ENCODE measurements at regions not wholly inside any gene's neighbourhood (a gene's known extent, or its start where the extent isn't known, plus 50 kb on each side); places are given as distances from the start of the nearest gene placed in this dataset.

DNA sequence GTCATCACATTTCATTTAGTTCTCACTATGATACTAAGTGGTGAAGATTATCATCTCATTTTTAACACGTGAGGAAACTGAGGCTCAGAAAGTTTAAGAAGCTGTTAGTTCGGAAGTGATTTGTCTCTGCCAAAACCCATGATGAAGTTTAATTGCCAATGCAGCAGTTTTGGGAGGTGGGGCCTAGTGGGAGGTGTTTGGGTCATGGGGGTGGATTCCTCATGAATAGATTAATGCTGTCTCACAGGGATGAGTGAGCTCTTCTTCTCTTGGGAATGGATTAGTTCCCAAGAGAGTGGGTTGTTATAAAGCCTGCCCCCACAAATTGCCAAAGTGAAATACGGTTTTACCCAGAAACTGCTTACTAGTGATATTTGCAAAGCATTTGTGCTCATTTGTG, 91.5 kb upstream of the IGF1 start:
- H3K4me1 ChIP-seq (ENCODE audit: control insufficient read depth in 3 of 3, insufficient read depth in 3 of 3, low read length in 3 of 3), result no peaks in the 10 kb centered on the region
- H3K27me3 ChIP-seq (ENCODE audit: control insufficient read depth in 3 of 3, insufficient read depth in 3 of 3, low read length in 3 of 3), result no peaks in the 10 kb centered on the region
- H3K9ac ChIP-seq (ENCODE audit: low read depth in 1 of 3, low read length in 3 of 3), result no peak overlapping the region
- no peak overlapping the region for H3K4me3 ChIP-seq (ENCODE audit: low read length in 3 of 3)
- H3K9me3 ChIP-seq (ENCODE audit: control insufficient read depth in 3 of 3, low read length in 3 of 3), result no peaks in the 10 kb centered on the region
- no peaks in the 10 kb centered on the region for H3K36me3 ChIP-seq (ENCODE audit: control insufficient read depth in 3 of 3, insufficient read depth in 3 of 3, low read length in 3 of 3)
- no peak overlapping the region for H3K27ac ChIP-seq (ENCODE audit: low read depth, low read length)

DNA sequence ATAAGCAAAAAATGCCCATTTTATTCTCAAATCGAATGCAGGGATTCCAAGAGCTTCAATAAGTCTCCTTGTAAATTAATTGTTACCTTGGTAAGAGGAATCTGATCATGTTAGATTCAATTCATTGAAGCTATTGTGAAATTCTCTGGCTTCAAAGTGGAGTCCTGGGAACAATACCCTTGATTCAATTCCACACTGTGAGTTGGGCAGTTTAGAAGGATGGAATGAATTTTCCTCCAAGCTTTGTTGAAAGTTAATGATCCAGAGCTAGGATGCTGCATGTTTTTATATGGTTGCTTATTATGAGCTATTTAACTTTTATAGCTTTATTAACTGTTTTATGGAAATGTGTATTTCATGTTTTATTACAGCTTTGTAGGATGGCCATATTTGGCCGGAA, 89.9 kb upstream of the IGF1 start:
- no peaks in the 10 kb centered on the region for H3K27me3 ChIP-seq (ENCODE audit: control insufficient read depth in 3 of 3, insufficient read depth in 3 of 3, low read length in 3 of 3)
- no peaks in the 10 kb centered on the region for H3K4me1 ChIP-seq (ENCODE audit: control insufficient read depth in 3 of 3, insufficient read depth in 3 of 3, low read length in 3 of 3)
- no peaks in the 10 kb centered on the region for H3K36me3 ChIP-seq (ENCODE audit: control insufficient read depth in 3 of 3, insufficient read depth in 3 of 3, low read length in 3 of 3)
- H3K9ac ChIP-seq (ENCODE audit: low read depth in 1 of 3, low read length in 3 of 3), result no peak overlapping the region
- H3K4me3 ChIP-seq (ENCODE audit: low read length in 3 of 3), result no peak overlapping the region
- peaks cover 0 to 5% (median 0%) of the 10 kb centered on the region in 3 donors for H3K9me3 ChIP-seq (ENCODE audit: control insufficient read depth in 3 of 3, low read length in 3 of 3)
- H3K27ac ChIP-seq (ENCODE audit: low read depth, low read length), result no peak overlapping the region

DNA sequence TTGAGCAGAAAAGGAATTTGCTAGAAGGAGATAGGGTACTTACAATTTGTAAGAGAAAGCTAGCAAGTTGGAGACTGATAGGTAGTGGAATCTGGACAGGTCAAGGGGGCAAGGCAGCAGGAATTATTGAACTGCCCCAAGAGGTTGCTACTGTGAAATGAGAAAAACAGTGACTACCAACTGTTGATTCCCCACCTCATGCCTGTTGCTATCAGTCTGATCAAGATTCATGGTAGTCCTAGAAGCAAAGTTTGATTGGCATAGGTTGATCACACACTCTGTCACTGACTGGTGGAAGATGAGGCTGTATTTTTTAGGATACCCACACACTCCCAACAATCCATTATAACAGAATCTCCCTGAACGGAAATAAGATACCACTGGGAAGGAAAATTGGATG, 89.4 kb upstream of the IGF1 start:
- Histone ChIP-seq H3K9me3 (ENCODE audit: control insufficient read depth in 3 of 3, low read length in 3 of 3) (peaks cover 0 to 7% (median 0%) of the 10 kb centered on the region in 3 donors), H3K9ac (ENCODE audit: low read depth in 1 of 3, low read length in 3 of 3) (no peak overlapping the region), H3K36me3 (ENCODE audit: control insufficient read depth in 3 of 3, insufficient read depth in 3 of 3, low read length in 3 of 3) (no peaks in the 10 kb centered on the region), H3K4me3 (ENCODE audit: low read length in 3 of 3) (no peak overlapping the region), H3K27me3 (ENCODE audit: control insufficient read depth in 3 of 3, insufficient read depth in 3 of 3, low read length in 3 of 3) (no peaks in the 10 kb centered on the region), H3K27ac (ENCODE audit: low read depth, low read length) (no peak overlapping the region), H3K4me1 (ENCODE audit: control insufficient read depth in 3 of 3, insufficient read depth in 3 of 3, low read length in 3 of 3) (no peaks in the 10 kb centered on the region)

DNA sequence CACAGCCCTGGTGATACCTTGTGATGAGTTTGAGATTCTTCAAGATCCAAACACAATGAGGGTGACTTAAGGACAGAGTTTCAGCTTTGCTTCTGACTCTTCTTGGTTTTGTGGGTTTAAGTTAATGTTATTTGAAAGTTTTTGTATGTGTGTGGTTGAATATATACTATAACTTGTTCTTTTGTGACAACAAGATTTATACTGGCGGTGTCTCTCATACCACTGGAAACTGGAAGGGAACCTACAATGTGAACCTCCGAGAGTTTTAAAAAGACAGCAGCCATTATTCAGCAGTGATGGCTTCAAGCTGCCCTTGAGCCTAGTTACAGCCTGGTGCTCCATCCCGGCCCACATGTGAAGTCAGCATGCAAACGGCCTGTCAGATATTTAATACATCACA, 87.9 kb upstream of the IGF1 start:
- Histone ChIP-seq H3K9ac (ENCODE audit: low read depth in 1 of 3, low read length in 3 of 3) (no peak overlapping the region), H3K36me3 (ENCODE audit: control insufficient read depth in 3 of 3, insufficient read depth in 3 of 3, low read length in 3 of 3) (no peaks in the 10 kb centered on the region), H3K4me1 (ENCODE audit: control insufficient read depth in 3 of 3, insufficient read depth in 3 of 3, low read length in 3 of 3) (no peaks in the 10 kb centered on the region), H3K4me3 (ENCODE audit: low read length in 3 of 3) (no peak overlapping the region), H3K9me3 (ENCODE audit: control insufficient read depth in 3 of 3, low read length in 3 of 3) (peaks cover 0 to 7% (median 0%) of the 10 kb centered on the region in 3 donors), H3K27ac (ENCODE audit: low read depth, low read length) (no peak overlapping the region), H3K27me3 (ENCODE audit: control insufficient read depth in 3 of 3, insufficient read depth in 3 of 3, low read length in 3 of 3) (no peaks in the 10 kb centered on the region)

- no peak overlapping the region for H3K27ac ChIP-seq (ENCODE audit: low read depth, low read length)
- no peaks in the 10 kb centered on the region for H3K4me1 ChIP-seq (ENCODE audit: control insufficient read depth in 3 of 3, insufficient read depth in 3 of 3, low read length in 3 of 3)
- no peaks in the 10 kb centered on the region for H3K36me3 ChIP-seq (ENCODE audit: control insufficient read depth in 3 of 3, insufficient read depth in 3 of 3, low read length in 3 of 3)
- peaks cover 0 to 7% (median 0%) of the 10 kb centered on the region in 3 donors for H3K9me3 ChIP-seq (ENCODE audit: control insufficient read depth in 3 of 3, low read length in 3 of 3)
- H3K9ac ChIP-seq (ENCODE audit: low read depth in 1 of 3, low read length in 3 of 3), result no peak overlapping the region
- no peaks in the 10 kb centered on the region for H3K27me3 ChIP-seq (ENCODE audit: control insufficient read depth in 3 of 3, insufficient read depth in 3 of 3, low read length in 3 of 3)
- H3K4me3 ChIP-seq (ENCODE audit: low read length in 3 of 3), result no peak overlapping the region
Observed at GRCh38 chr12:102567031-102567985, 86.9 kb upstream of the IGF1 start.

DNA sequence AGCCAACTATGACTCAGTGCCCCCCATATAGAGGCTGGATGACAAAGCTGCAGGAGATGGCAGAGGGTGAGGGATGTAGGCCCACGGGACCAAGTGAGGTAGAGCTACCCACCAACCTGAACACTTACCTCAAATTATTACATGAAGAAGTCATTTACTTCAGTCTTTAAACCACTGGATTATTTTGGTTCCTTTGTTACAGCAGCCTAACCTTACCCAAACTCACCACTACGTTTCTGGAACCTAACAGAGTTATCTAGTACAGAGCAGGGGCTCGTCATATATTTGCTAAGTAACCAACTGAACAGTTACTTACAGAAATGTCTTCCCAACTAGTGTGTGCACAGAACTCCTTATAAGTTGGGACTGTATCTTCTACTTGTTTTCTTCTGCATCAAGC, 85.2 kb upstream of the IGF1 start:
- Histone ChIP-seq H3K36me3 (ENCODE audit: control insufficient read depth in 3 of 3, insufficient read depth in 3 of 3, low read length in 3 of 3) (no peaks in the 10 kb centered on the region), H3K4me1 (ENCODE audit: control insufficient read depth in 3 of 3, insufficient read depth in 3 of 3, low read length in 3 of 3) (no peaks in the 10 kb centered on the region), H3K9me3 (ENCODE audit: control insufficient read depth in 3 of 3, low read length in 3 of 3) (peaks cover 0 to 7% (median 0%) of the 10 kb centered on the region in 3 donors), H3K27me3 (ENCODE audit: control insufficient read depth in 3 of 3, insufficient read depth in 3 of 3, low read length in 3 of 3) (no peaks in the 10 kb centered on the region), H3K4me3 (ENCODE audit: low read length in 3 of 3) (no peak overlapping the region), H3K27ac (ENCODE audit: low read depth, low read length) (no peak overlapping the region), H3K9ac (ENCODE audit: low read depth in 1 of 3, low read length in 3 of 3) (no peak overlapping the region)

- Histone ChIP-seq H3K27ac (ENCODE audit: low read depth, low read length) (no peak overlapping the region), H3K4me1 (ENCODE audit: control insufficient read depth in 3 of 3, insufficient read depth in 3 of 3, low read length in 3 of 3) (no peaks in the 10 kb centered on the region)
Observed at GRCh38 chr12:102564026-102564425, 83.7 kb upstream of the IGF1 start.

DNA sequence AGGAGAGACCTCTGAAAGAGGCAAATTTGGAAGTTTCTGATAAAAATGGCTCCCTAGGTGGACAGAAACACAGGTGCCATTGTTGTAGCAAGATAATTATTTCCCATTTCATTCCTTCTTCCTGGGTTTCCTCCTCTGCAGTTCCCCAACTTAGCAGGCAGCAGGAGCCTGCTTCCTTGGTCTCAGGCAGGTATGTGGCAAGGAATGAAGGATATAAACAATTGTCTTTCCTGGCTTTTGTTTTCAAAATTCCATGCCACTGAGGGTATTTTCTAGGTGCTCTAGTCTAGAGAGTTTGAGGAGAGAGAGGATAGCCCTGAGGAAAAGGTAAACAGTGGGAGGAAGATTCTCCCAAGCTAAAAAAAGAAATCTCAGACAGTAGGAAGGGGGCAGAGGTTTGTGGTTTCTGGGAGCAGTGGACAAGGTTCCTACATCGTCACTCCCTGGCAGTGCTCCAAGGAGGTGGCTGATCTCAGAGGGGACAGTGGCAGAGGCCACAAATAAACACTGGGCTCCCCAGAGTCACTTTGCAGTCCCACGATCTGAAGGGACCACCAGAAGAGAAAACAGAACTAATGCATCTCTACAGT, 82.6 kb upstream of the IGF1 start:
- H3K9ac ChIP-seq (ENCODE audit: low read depth in 1 of 3, low read length in 3 of 3), result no peak overlapping the region
- H3K9me3 ChIP-seq (ENCODE audit: control insufficient read depth in 3 of 3, low read length in 3 of 3), result peaks cover 0 to 7% (median 0%) of the 10 kb centered on the region in 3 donors
- no peaks in the 10 kb centered on the region for H3K4me1 ChIP-seq (ENCODE audit: control insufficient read depth in 3 of 3, insufficient read depth in 3 of 3, low read length in 3 of 3)
- H3K4me3 ChIP-seq (ENCODE audit: low read length in 3 of 3), result no peak overlapping the region
- no peaks in the 10 kb centered on the region for H3K27me3 ChIP-seq (ENCODE audit: control insufficient read depth in 3 of 3, insufficient read depth in 3 of 3, low read length in 3 of 3)
- no peaks in the 10 kb centered on the region for H3K36me3 ChIP-seq (ENCODE audit: control insufficient read depth in 3 of 3, insufficient read depth in 3 of 3, low read length in 3 of 3)
- no peak overlapping the region for H3K27ac ChIP-seq (ENCODE audit: low read depth, low read length)

More at GRCh38 chr12:102564026-102564425, 83.7 kb upstream of the IGF1 start:
- Histone ChIP-seq H3K4me3 (ENCODE audit: low read length in 3 of 3) (no peak overlapping the region), H3K9ac (ENCODE audit: low read depth in 1 of 3, low read length in 3 of 3) (no peak overlapping the region), H3K36me3 (ENCODE audit: control insufficient read depth in 3 of 3, insufficient read depth in 3 of 3, low read length in 3 of 3) (no peaks in the 10 kb centered on the region), H3K27me3 (ENCODE audit: control insufficient read depth in 3 of 3, insufficient read depth in 3 of 3, low read length in 3 of 3) (no peaks in the 10 kb centered on the region), H3K9me3 (ENCODE audit: control insufficient read depth in 3 of 3, low read length in 3 of 3) (peaks cover 0 to 7% (median 0%) of the 10 kb centered on the region in 3 donors)

DNA sequence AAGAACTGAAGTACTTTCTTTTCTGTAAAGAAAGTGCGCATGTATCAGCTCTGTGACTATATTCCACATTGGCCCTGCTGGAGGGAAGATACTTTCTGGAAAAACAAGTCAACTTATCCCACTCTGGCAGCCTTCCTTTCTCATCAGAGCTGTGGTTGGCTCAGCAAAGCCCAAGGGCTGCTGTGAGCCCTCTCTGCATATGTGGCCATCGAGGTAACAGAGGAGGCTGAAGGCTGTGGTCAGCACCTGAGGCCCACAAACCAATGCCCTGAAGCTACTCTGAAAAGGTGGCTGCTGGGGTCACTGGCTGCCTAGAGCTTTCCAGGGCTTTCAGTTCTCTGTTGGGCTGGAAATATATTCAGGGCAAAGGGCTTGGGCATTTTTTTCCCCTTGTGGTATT, 70.8 kb upstream of the IGF1 start:
- Histone ChIP-seq H3K4me3 (ENCODE audit: low read length in 3 of 3) (no peak overlapping the region), H3K27me3 (ENCODE audit: control insufficient read depth in 3 of 3, insufficient read depth in 3 of 3, low read length in 3 of 3) (no peaks in the 10 kb centered on the region), H3K9ac (ENCODE audit: low read depth in 1 of 3, low read length in 3 of 3) (no peak overlapping the region), H3K27ac (ENCODE audit: low read depth, low read length) (no peak overlapping the region), H3K4me1 (ENCODE audit: control insufficient read depth in 3 of 3, insufficient read depth in 3 of 3, low read length in 3 of 3) (no peaks in the 10 kb centered on the region), H3K36me3 (ENCODE audit: control insufficient read depth in 3 of 3, insufficient read depth in 3 of 3, low read length in 3 of 3) (no peaks in the 10 kb centered on the region), H3K9me3 (ENCODE audit: control insufficient read depth in 3 of 3, low read length in 3 of 3) (no peaks in the 10 kb centered on the region)

DNA sequence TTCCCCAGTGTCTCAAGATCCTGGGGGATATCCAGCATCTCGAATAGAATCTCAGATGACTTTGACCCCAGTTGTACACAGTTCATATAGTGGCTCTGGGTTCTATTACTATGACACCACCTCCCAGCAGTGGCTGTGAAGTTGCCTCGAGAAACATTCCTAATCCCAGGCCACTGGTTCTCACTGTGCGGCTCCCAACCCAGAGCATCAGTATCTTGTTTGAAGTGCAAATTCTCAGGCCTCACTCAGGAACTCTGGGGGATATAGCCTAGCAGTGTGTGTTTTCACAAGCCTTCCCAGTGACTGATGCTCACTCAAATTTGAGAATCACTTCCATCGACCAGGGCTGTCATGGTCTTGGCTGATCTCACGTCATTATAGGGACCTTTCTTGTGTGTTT, 69.3 kb upstream of the IGF1 start:
- Histone ChIP-seq H3K9ac (ENCODE audit: low read depth in 1 of 3, low read length in 3 of 3) (no peak overlapping the region), H3K4me3 (ENCODE audit: low read length in 3 of 3) (no peak overlapping the region), H3K27ac (ENCODE audit: low read depth, low read length) (no peak overlapping the region), H3K36me3 (ENCODE audit: control insufficient read depth in 3 of 3, insufficient read depth in 3 of 3, low read length in 3 of 3) (no peaks in the 10 kb centered on the region), H3K27me3 (ENCODE audit: control insufficient read depth in 3 of 3, insufficient read depth in 3 of 3, low read length in 3 of 3) (no peaks in the 10 kb centered on the region), H3K4me1 (ENCODE audit: control insufficient read depth in 3 of 3, insufficient read depth in 3 of 3, low read length in 3 of 3) (no peaks in the 10 kb centered on the region), H3K9me3 (ENCODE audit: control insufficient read depth in 3 of 3, low read length in 3 of 3) (no peaks in the 10 kb centered on the region)

All from skeletal muscle tissue (tissue), 3 donors.